GM23338 (cell line): ENCODE measurements at regions not wholly inside any gene's neighbourhood (a gene's known extent, or its start where the extent isn't known, plus 50 kb on each side); places are given as distances from the start of the nearest gene placed in this dataset.

Source experiments
- ATAC-seq: fragments of 200-7000 bp; cut with Tn5 transposase; 3 replicates; pipeline ENCODE4 v1.9.1; 2020
- DNase-seq: peaks from one replicate; pipeline ENCODE4 v3.0.0-alpha.2; 2015; ENCODE audit warnings: low spot score
- H2AFZ ChIP-seq: fragments of 200-600 bp; sonication (generic); 2 replicates; pipeline ENCODE4 v1.8.0; 2016; ENCODE audit warnings: antibody characterized with exemption, mild to moderate bottlenecking, moderate library complexity
- H3F3A ChIP-seq: fragments of 200-600 bp; sonication (generic); replicated peaks from 2 replicates; pipeline ENCODE4 v1.8.0; 2017; ENCODE audit warnings: antibody characterized with exemption, mixed run types, low read depth
- H3K27ac ChIP-seq: fragments of 200-600 bp; sonication (generic); 2 replicates; pipeline ENCODE4 v1.6.1; 2016; ENCODE audit warnings: low read depth
- H3K27me3 ChIP-seq: fragments of 200-600 bp; sonication (generic); 2 replicates; pipeline ENCODE4 v1.8.0; 2016; ENCODE audit warnings: mild to moderate bottlenecking, mixed run types, moderate library complexity; ENCODE audit not compliant: insufficient read depth
- H3K36me3 ChIP-seq: fragments of 200-600 bp; sonication (generic); 2 replicates; pipeline ENCODE4 v1.8.0; 2016; ENCODE audit warnings: mild to moderate bottlenecking; ENCODE audit not compliant: insufficient read depth
- H3K4me1 ChIP-seq: fragments of 200-600 bp; sonication (generic); 2 replicates; pipeline ENCODE4 v1.8.0; 2016; ENCODE audit warnings: mild to moderate bottlenecking, moderate library complexity; ENCODE audit not compliant: insufficient read depth
- H3K4me2 ChIP-seq: fragments of 200-600 bp; sonication (generic); 2 replicates; pipeline ENCODE4 v1.7.1; 2017; ENCODE audit warnings: mixed run types
- H3K4me3 ChIP-seq: fragments of 200-600 bp; sonication (generic); 2 replicates; pipeline ENCODE4 v1.6.1; 2016; ENCODE audit warnings: mixed run types
- H3K79me2 ChIP-seq: fragments of 200-600 bp; sonication (generic); replicated peaks from 2 replicates; pipeline ENCODE4 v1.8.0; 2017; ENCODE audit warnings: mild to moderate bottlenecking; ENCODE audit not compliant: insufficient read depth
- H3K9me2 ChIP-seq: fragments of 200-600 bp; sonication (generic); 2 replicates; pipeline ENCODE4 v1.8.0; 2017; ENCODE audit not compliant: insufficient read depth
- H4K20me1 ChIP-seq: fragments of 200-600 bp; sonication (generic); replicated peaks from 2 replicates; pipeline ENCODE4 v1.8.0; 2017; ENCODE audit warnings: mild to moderate bottlenecking; ENCODE audit not compliant: insufficient read depth
- H3K27ac Mint-ChIP-seq: 2 replicates; pipeline ENCODE4 v1.8.0; 2020; ENCODE audit warnings: inconsistent platforms, mild to moderate bottlenecking, moderate library complexity, mixed read lengths
- H3K27me3 Mint-ChIP-seq: 3 replicates; pipeline ENCODE4 v1.8.0; 2022; ENCODE audit warnings: low read depth, mild to moderate bottlenecking, moderate library complexity, mixed read lengths, inconsistent platforms; ENCODE audit not compliant: insufficient read depth, poor library complexity
- H3K36me3 Mint-ChIP-seq: 3 replicates; pipeline ENCODE4 v1.8.0; 2021; ENCODE audit warnings: low read depth, mild to moderate bottlenecking, inconsistent platforms, moderate library complexity, mixed read lengths
- H3K4me1 Mint-ChIP-seq: 3 replicates; pipeline ENCODE4 v1.8.0; 2020; ENCODE audit warnings: mild to moderate bottlenecking, inconsistent platforms, mixed read lengths
- H3K4me3 Mint-ChIP-seq: 3 replicates; pipeline ENCODE4 v1.8.0; 2021; ENCODE audit warnings: moderate library complexity, mild to moderate bottlenecking, inconsistent platforms, mixed read lengths
- H3K9me3 Mint-ChIP-seq: 3 replicates; pipeline ENCODE4 v1.8.0; 2020; ENCODE audit warnings: moderate library complexity, mild to moderate bottlenecking, inconsistent platforms, mixed read lengths
- CREB1 ChIP-seq: fragments of 250-450 bp; sonication (Bioruptor Pico); IDR thresholded peaks from 2 replicates; pipeline ENCODE4 v1.5.0; 2020; ENCODE audit warnings: low read depth, mild to moderate bottlenecking, moderate library complexity
- JUNB ChIP-seq: IDR thresholded peaks from one replicate; pipeline ENCODE4 v1.6.1; 2016; ENCODE audit warnings: antibody characterized with exemption; ENCODE audit not compliant: unreplicated experiment
- POLR2AphosphoS5 ChIP-seq: IDR thresholded peaks from 2 replicates; pipeline ENCODE4 v1.6.1; 2016; ENCODE audit warnings: antibody characterized with exemption, low read depth
- REST ChIP-seq: IDR thresholded peaks from one replicate; pipeline ENCODE4 v1.6.1; 2018; ENCODE audit warnings: antibody characterized with exemption; ENCODE audit not compliant: unreplicated experiment
- ZNF114 ChIP-seq: fragments of 250-450 bp; sonication (Bioruptor Pico); IDR thresholded peaks from 2 replicates; pipeline ENCODE4 v1.5.0; 2020; ENCODE audit warnings: mild to moderate bottlenecking, moderate library complexity
- TF ChIP-seq, protein P1 (sequence below), 2 experiments: fragments of 200-600 bp in 1 of 2; sonication (generic) in 1 of 2; conservative IDR thresholded peaks; 2 replicates each; pipeline versions ENCODE4 v1.5.1 to v1.6.1; 2016 to 2017; ENCODE audit warnings: antibody characterized with exemption in 2 of 2, low read depth in 2 of 2, mild to moderate bottlenecking in 2 of 2, moderate library complexity in 1 of 2

GRCh38 chr17:79294459-79295071 is 219.9 kb downstream of the ENGASE start:
- Histone ChIP-seq H4K20me1 (no peaks in the 10 kb centered on the region; the same call in 1 of the 2 replicates), H3K27ac (no peak overlapping the region), H3K4me3 (no peak overlapping the region), H3K79me2 (no peaks in the 10 kb centered on the region), H3K27me3 (peaks cover 7% of the 10 kb centered on the region; the same call in 1 of the 2 replicates), H3F3A (no peaks in the 10 kb centered on the region), H3K9me2 (no peaks in the 10 kb centered on the region), H3K4me2 (no peak overlapping the region), H3K36me3 (no peaks in the 10 kb centered on the region), H2AFZ (no peak overlapping the region), H3K4me1 (no peaks in the 10 kb centered on the region)
- ATAC-seq, result peak; percentile 93
- 0 out of 3 replicates have a peak, but pooled peaks cover 3% of the 10 kb centered on the region for H3K9me3 Mint-ChIP-seq
- peak; percentile 100 for TF ChIP-seq REST
- TF ChIP-seq CREB1 (CRISPR knock-in tag), result peak; percentile 22; the same call in 1 of the 2 replicates
- no peak for TF ChIP-seq JUNB
- peak; percentile 90 for DNase-seq
- H3K27me3 Mint-ChIP-seq, result peaks cover 27% of the 10 kb centered on the region
- no peak overlapping the region for H3K4me3 Mint-ChIP-seq
- no peaks in the 10 kb centered on the region for H3K36me3 Mint-ChIP-seq
- H3K27ac Mint-ChIP-seq, result no peak overlapping the region
- H3K4me1 Mint-ChIP-seq, result peaks cover 10% of the 10 kb centered on the region; the same call in 2 of the 3 replicates

- H3K9me3 Mint-ChIP-seq, result no peaks in the 10 kb centered on the region; the same call in 2 of the 3 replicates
- H3K4me2 ChIP-seq, result no peak overlapping the region
Observed at GRCh38 chr17:79292501-79292900, 217.9 kb downstream of the ENGASE start.

More at GRCh38 chr17:79292501-79292900, 217.9 kb downstream of the ENGASE start:
- Histone ChIP-seq H3K27me3 (peaks cover 7% of the 10 kb centered on the region; the same call in 1 of the 2 replicates), H3K79me2 (no peaks in the 10 kb centered on the region), H3K36me3 (no peaks in the 10 kb centered on the region), H2AFZ (no peak overlapping the region), H3F3A (no peaks in the 10 kb centered on the region), H3K4me3 (no peak overlapping the region), H3K9me2 (no peaks in the 10 kb centered on the region), H3K4me1 (no peaks in the 10 kb centered on the region), H4K20me1 (no peaks in the 10 kb centered on the region; the same call in 1 of the 2 replicates), H3K27ac (no peak overlapping the region)
- TF ChIP-seq POLR2AphosphoS5 (no peak), JUNB (no peak), ZNF114 (CRISPR knock-in tag) (no peak)
- TF ChIP-seq, protein P1, sequence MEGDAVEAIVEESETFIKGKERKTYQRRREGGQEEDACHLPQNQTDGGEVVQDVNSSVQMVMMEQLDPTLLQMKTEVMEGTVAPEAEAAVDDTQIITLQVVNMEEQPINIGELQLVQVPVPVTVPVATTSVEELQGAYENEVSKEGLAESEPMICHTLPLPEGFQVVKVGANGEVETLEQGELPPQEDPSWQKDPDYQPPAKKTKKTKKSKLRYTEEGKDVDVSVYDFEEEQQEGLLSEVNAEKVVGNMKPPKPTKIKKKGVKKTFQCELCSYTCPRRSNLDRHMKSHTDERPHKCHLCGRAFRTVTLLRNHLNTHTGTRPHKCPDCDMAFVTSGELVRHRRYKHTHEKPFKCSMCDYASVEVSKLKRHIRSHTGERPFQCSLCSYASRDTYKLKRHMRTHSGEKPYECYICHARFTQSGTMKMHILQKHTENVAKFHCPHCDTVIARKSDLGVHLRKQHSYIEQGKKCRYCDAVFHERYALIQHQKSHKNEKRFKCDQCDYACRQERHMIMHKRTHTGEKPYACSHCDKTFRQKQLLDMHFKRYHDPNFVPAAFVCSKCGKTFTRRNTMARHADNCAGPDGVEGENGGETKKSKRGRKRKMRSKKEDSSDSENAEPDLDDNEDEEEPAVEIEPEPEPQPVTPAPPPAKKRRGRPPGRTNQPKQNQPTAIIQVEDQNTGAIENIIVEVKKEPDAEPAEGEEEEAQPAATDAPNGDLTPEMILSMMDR (conservative IDR thresholded peaks at IDR 0.05; ENCODE audit: low read depth in 2 of 2), result no peak
- H3K4me3 Mint-ChIP-seq, result no peak overlapping the region
- no peaks in the 10 kb centered on the region for H3K36me3 Mint-ChIP-seq
- H3K27ac Mint-ChIP-seq, result no peak overlapping the region
- ATAC-seq (no peak), DNase-seq (no peak)
- peaks cover 23% of the 10 kb centered on the region for H3K27me3 Mint-ChIP-seq
- H3K4me1 Mint-ChIP-seq, result peaks cover 10% of the 10 kb centered on the region; the same call in 2 of the 3 replicates
